GM12878 (cell line): ENCODE measurements at regions not wholly inside any gene's neighbourhood (a gene's known extent, or its start where the extent isn't known, plus 50 kb on each side); places are given as distances from the start of the nearest gene placed in this dataset.

Experiments
- ATAC-seq: fragments of 200-7000 bp; cut with Tn5 transposase; 3 replicates; pipeline ENCODE4 v1.9.1; 2020; ENCODE audit warnings: mild to moderate bottlenecking, moderate library complexity
- BruUV-seq: library from RNA; stranded (reverse); fragments of 400-500 nt; replicated peaks from 2 replicates; lab custom pipeline; 2021; lab: Mats Ljungman, UMichigan
- CTCF ChIA-PET: fragments of 300-600 bp; sonication (Branson Sonifier 250); formaldehyde crosslinking; extraction: SDS; loops from one replicate; lab custom pipeline; 2021; ENCODE audit warnings: inconsistent platforms; lab: Yijun Ruan, JAX
- POLR2A ChIA-PET: fragments of 350-600 bp; formaldehyde crosslinking; extraction: SDS; loops from one replicate; lab custom pipeline; 2021; ENCODE audit warnings: inconsistent platforms; lab: Charles Lee
- RAD21 ChIA-PET: fragments of 300-600 bp; sonication (Branson Sonifier 250); formaldehyde crosslinking; loops from one replicate; lab custom pipeline; 2023; ENCODE audit warnings: antibody characterized with exemption; ENCODE audit not compliant: unreplicated experiment; lab: Charles Lee
- SMC1A ChIA-PET: fragments of 300-600 bp; sonication (Branson Sonifier 250); formaldehyde crosslinking; loops from one replicate; lab custom pipeline; 2023; ENCODE audit not compliant: unreplicated experiment, uncharacterized antibody; lab: Charles Lee
- DNase-seq: peaks from one replicate; pipeline ENCODE4 v3.0.0-alpha.2; 2011; ENCODE audit warnings: low read depth, low spot score
- FAIRE-seq: peaks from 3 replicates; lab custom pipeline; 2011; peaks lifted over from hg19 to GRCh38; lab: Jason Lieb, UNC
- H2AFZ ChIP-seq: 2 replicates; pipeline ENCODE4 v1.6.0; 2011; ENCODE audit warnings: low read depth, low read length, control low read depth; ENCODE audit not compliant: control insufficient read depth
- H3K27ac ChIP-seq: 2 replicates; pipeline ENCODE4 v1.5.1; 2011; ENCODE audit warnings: control low read depth; ENCODE audit not compliant: control insufficient read depth, insufficient read depth
- H3K27me3 ChIP-seq, 2 experiments: replicated peaks in 1 of 2; 2 replicates each; pipeline versions ENCODE4 v1.6.0 to v1.6.1; 2011; ENCODE audit warnings: low read length in 1 of 2; ENCODE audit not compliant: control insufficient read depth in 2 of 2, insufficient read depth in 2 of 2
- H3K36me3 ChIP-seq, 2 experiments: 2 replicates each; pipeline ENCODE4 v1.5.1; 2011; ENCODE audit warnings: low read length in 1 of 2; ENCODE audit not compliant: control insufficient read depth in 2 of 2, insufficient read depth in 2 of 2
- H3K4me1 ChIP-seq: 2 replicates; pipeline ENCODE4 v1.6.1; 2011; ENCODE audit warnings: mild to moderate bottlenecking, low read length, moderate library complexity, mixed read lengths; ENCODE audit not compliant: control insufficient read depth, insufficient read depth
- H3K4me2 ChIP-seq: 2 replicates; pipeline ENCODE4 v1.6.0; 2011; ENCODE audit warnings: control low read depth; ENCODE audit not compliant: control insufficient read depth, insufficient read depth
- H3K4me3 ChIP-seq: fragments of 200-600 bp; sonication (generic); 2 replicates; pipeline ENCODE4 v1.5.1; 2016
- H3K79me2 ChIP-seq: 2 replicates; pipeline ENCODE4 v1.6.0; 2011; ENCODE audit warnings: low read length; ENCODE audit not compliant: control insufficient read depth, insufficient read depth
- H3K9ac ChIP-seq: 2 replicates; pipeline ENCODE4 v1.8.0; 2011; ENCODE audit warnings: low read length, control low read depth, mixed read lengths; ENCODE audit not compliant: control insufficient read depth, insufficient read depth
- H3K9me3 ChIP-seq: replicated peaks from 3 replicates; pipeline ENCODE4 v1.5.1; 2011; ENCODE audit warnings: mild to moderate bottlenecking, low read length; ENCODE audit not compliant: control insufficient read depth, insufficient read depth
- H4K20me1 ChIP-seq: 2 replicates; pipeline ENCODE4 v1.6.0; 2011; ENCODE audit not compliant: control insufficient read depth, insufficient read depth
- STAT3 ChIP-seq: IDR thresholded peaks from 2 replicates; pipeline ENCODE4 v1.6.1; 2011; ENCODE audit warnings: low read depth, low read length, improper control_type of control experiment
- ZBTB40 ChIP-seq: fragments of 450-650 bp; IDR thresholded peaks from 2 replicates; pipeline ENCODE4 v1.6.1; 2016; ENCODE audit warnings: mild to moderate bottlenecking, moderate library complexity, borderline replicate concordance
- WGBS: methylation state at CpG from one replicate; pipeline ENCODE4 v1.1.6; 2016; ENCODE audit warnings: low lambda C conversion rate; ENCODE audit not compliant: insufficient replicate concordance, insufficient coverage; ENCODE audit errors: missing lambda C conversion rate; 5-methylcytosine and 5-hydroxymethylcytosine counted together
- in situ Hi-C: fragments of 300-500 bp; cut with MboI; formaldehyde crosslinking; loops from 9 replicates; pipeline ENCODE4 v1.14.3; 2018; ENCODE audit warnings: mixed read lengths
- intact Hi-C: fragments of 100-400 bp; cut with micrococcal nuclease; formaldehyde crosslinking; loops from one replicate; pipeline ENCODE4 v1.14.2; 2022; ENCODE audit not compliant: unreplicated experiment

- Histone ChIP-seq H4K20me1 (no peaks in the 10 kb centered on the region), H3K4me1 (no peaks in the 10 kb centered on the region), H3K27ac (no peak overlapping the region), H3K4me3 (no peak overlapping the region), H3K4me2 (peak overlapping the region; percentile 27; the same call in 1 of the 2 replicates), H3K9me3 (no peaks in the 10 kb centered on the region), H3K36me3 (no peaks in the 10 kb centered on the region), H2AFZ (no peak overlapping the region), H3K9ac (no peak overlapping the region), H3K27me3 (no peaks in the 10 kb centered on the region), H3K79me2 (no peaks in the 10 kb centered on the region)
- intact Hi-C loops (no loop called here), in situ Hi-C loops (loop anchor here (10.0 kb wide), 1 partner anchor 1150 kb away; the partner anchor contains the start of gene HTR1B)
- ChIA-PET POLR2A (interaction anchor here (0.6 kb wide), 1 partner anchor 15 kb away, joined by 5 read pairs; no protein-coding TSS in a partner anchor), CTCF (interaction anchor here (0.7 to 3.1 kb wide), 3 partner anchors 9 to 16 kb away, joined by 3 to 8 read pairs (median 4); no protein-coding TSS in a partner anchor), SMC1A (interaction anchor here (0.8 kb wide), 1 partner anchor 11 kb away, joined by 3 read pairs; no protein-coding TSS in a partner anchor), RAD21 (interaction anchor here (1.1 kb wide), 1 partner anchor 9 kb away, joined by 6 read pairs; no protein-coding TSS in a partner anchor)
- ATAC-seq, result peak; percentile 43
- no TSS peak for BruUV-seq
- TF ChIP-seq STAT3 (no peak), ZBTB40 (peak; percentile 45; the same call in 1 of the 2 replicates)
- peak; percentile 4 for DNase-seq
- no peak for FAIRE-seq
- 0% methylated on average over 1 of the region's 1 CpG for WGBS
These were observed 252.4 kb upstream of the IRAK1BP1 start for GRCh38 chr6:78614961-78615360.
